Left renal cortex interstitium (tissue), 4 donors: ENCODE measurements at regions not wholly inside any gene's neighbourhood (a gene's known extent, or its start where the extent isn't known, plus 50 kb on each side); places are given as distances from the start of the nearest gene placed in this dataset.

ENCODE experiments used
- DNase-seq, 4 donors: peaks; one replicate each; pipeline ENCODE4 v3.0.0-alpha.2; 2013; ENCODE audit warnings: low read depth in 4 of 4, low spot score in 2 of 4, missing footprints in 1 of 4

- DNase-seq: no peak
Observed at GRCh38 chr9:91065231-91066041, 263.8 kb downstream of the SYK start.

- no peak for DNase-seq
Observed at GRCh38 chr9:91066042-91066415, 264.4 kb downstream of the SYK start.

GRCh38 chr9:91066856-91067255 lies 265.2 kb downstream of the SYK start:
- no peak for DNase-seq

- no peak for DNase-seq
Observed at GRCh38 chr9:91067306-91067860, 265.8 kb downstream of the SYK start.

- no peak for DNase-seq
Observed at GRCh38 chr9:91071184-91071990, 269.8 kb downstream of the SYK start.

- no peak for DNase-seq
Observed at GRCh38 chr9:91073049-91073810, 271.6 kb downstream of the SYK start.

- no peak for DNase-seq
Observed at GRCh38 chr9:91073811-91074771, 272.5 kb downstream of the SYK start.

- no peak for DNase-seq
Observed at GRCh38 chr9:91074866-91075265, 273.2 kb downstream of the SYK start.

GRCh38 chr9:91075279-91075678 lies 273.7 kb downstream of the SYK start:
- DNase-seq: no peak

- DNase-seq: no peak
Observed at GRCh38 chr9:91077624-91078368, 276.2 kb downstream of the SYK start.

GRCh38 chr9:91078369-91078695 lies 276.7 kb downstream of the SYK start:
- no peak for DNase-seq

GRCh38 chr9:91082731-91083130 lies 279.0 kb downstream of the AUH start:
- no peak for DNase-seq

- no peak for DNase-seq
Observed at GRCh38 chr9:91084896-91085516, 276.7 kb downstream of the AUH start.

GRCh38 chr9:91085517-91086291 lies 276.0 kb downstream of the AUH start:
- no peak for DNase-seq

GRCh38 chr9:91086657-91087461 lies 274.9 kb downstream of the AUH start:
- DNase-seq: no peak

GRCh38 chr9:91087462-91087759 lies 274.3 kb downstream of the AUH start:
- no peak for DNase-seq

- no peak for DNase-seq
Observed at GRCh38 chr9:91089405-91090129, 272.2 kb downstream of the AUH start.
